ENCODE measurements at regions not wholly inside any gene's neighbourhood (a gene's known extent, or its start where the extent isn't known, plus 50 kb on each side); places are given as distances from the start of the nearest gene placed in this dataset.
A peak's percentile ranks its signal among the peaks of the same experiment; 100 is the strongest.

DNA sequence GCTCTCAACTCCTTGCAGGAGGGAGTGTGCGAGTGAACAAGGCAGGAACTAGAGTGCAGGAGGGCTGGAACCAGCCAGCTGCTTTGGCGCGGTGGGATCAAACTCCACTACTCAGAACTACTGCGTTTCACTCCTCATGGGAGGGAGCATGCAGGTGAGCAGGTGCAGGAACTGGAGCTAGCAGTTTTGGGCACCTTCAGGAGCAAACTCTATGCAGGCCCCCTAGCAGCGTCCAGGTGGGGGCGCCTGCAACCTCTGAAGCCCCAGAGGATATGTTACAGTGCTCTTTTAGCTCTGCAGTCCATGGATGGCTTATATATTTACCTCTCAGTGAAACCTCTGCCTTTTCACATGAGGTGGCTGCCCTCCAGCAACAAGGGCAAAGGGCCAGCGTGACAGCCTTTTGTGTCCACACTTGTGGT, 1303.4 kb downstream of the PCDH9 start:
- TF ChIP-seq POLR2A (IDR thresholded peaks at IDR 0.05) = no peak
- TF ChIP-seq, protein P1, sequence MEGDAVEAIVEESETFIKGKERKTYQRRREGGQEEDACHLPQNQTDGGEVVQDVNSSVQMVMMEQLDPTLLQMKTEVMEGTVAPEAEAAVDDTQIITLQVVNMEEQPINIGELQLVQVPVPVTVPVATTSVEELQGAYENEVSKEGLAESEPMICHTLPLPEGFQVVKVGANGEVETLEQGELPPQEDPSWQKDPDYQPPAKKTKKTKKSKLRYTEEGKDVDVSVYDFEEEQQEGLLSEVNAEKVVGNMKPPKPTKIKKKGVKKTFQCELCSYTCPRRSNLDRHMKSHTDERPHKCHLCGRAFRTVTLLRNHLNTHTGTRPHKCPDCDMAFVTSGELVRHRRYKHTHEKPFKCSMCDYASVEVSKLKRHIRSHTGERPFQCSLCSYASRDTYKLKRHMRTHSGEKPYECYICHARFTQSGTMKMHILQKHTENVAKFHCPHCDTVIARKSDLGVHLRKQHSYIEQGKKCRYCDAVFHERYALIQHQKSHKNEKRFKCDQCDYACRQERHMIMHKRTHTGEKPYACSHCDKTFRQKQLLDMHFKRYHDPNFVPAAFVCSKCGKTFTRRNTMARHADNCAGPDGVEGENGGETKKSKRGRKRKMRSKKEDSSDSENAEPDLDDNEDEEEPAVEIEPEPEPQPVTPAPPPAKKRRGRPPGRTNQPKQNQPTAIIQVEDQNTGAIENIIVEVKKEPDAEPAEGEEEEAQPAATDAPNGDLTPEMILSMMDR (IDR thresholded peaks at IDR 0.05) = peak in 1 of 4 experiments; percentile 11

Measured in prostate gland (tissue), 2 donors.